ENCODE measurements at regions not wholly inside any gene's neighbourhood (a gene's known extent, or its start where the extent isn't known, plus 50 kb on each side); places are given as distances from the start of the nearest gene placed in this dataset.

- no peaks in the 10 kb centered on the region for H3K36me3 ChIP-seq
- H3K27ac ChIP-seq: no peak overlapping the region
- no peaks in the 10 kb centered on the region for H3K9me3 ChIP-seq
- intact Hi-C loops (cut with DNase I): no loop called here
- no peaks in the 10 kb centered on the region for H3K4me1 ChIP-seq
- no peak overlapping the region for H3K4me3 ChIP-seq (replicated peaks in 1 of 3)
- TF ChIP-seq CTCF (IDR thresholded peaks at IDR 0.05) (no peak), POLR2A (IDR thresholded peaks at IDR 0.05) (no peak)
- H3K27me3 ChIP-seq: no peaks in the 10 kb centered on the region
- DNase-seq: no peak
These were observed 169.4 kb downstream of the RPL10L start for GRCh38 chr14:46482200-46482599.

- TF ChIP-seq CTCF (IDR thresholded peaks at IDR 0.05): no peak
- 23% methylated on average over 3 of the region's 3 CpGs for WGBS, 2 donors
These were observed 170.8 kb downstream of the RPL10L start for GRCh38 chr14:46480817-46481216.

GRCh38 chr14:46472261-46472660 is 179.3 kb downstream of the RPL10L start:
- Histone ChIP-seq H3K36me3 (no peaks in the 10 kb centered on the region), H3K27me3 (no peaks in the 10 kb centered on the region), H3K4me3 (replicated peaks in 1 of 3) (no peak overlapping the region), H3K27ac (no peak overlapping the region), H3K9me3 (no peaks in the 10 kb centered on the region), H3K4me1 (no peaks in the 10 kb centered on the region)
- TF ChIP-seq POLR2A (IDR thresholded peaks at IDR 0.05) (no peak), CTCF (IDR thresholded peaks at IDR 0.05) (no peak)
- no peak for DNase-seq
- intact Hi-C loops (cut with DNase I): no loop called here
- 86 to 87% methylated on average over 2 of the region's 2 CpGs for WGBS, 2 donors

More at GRCh38 chr14:46480817-46481216, 170.8 kb downstream of the RPL10L start:
- Histone ChIP-seq H3K27me3 (no peaks in the 10 kb centered on the region), H3K4me1 (no peaks in the 10 kb centered on the region), H3K4me3 (replicated peaks in 1 of 3) (no peak overlapping the region), H3K9me3 (no peaks in the 10 kb centered on the region), H3K27ac (no peak overlapping the region), H3K36me3 (no peaks in the 10 kb centered on the region)
- intact Hi-C loops (cut with DNase I): no loop called here
- DNase-seq: no peak

- Histone ChIP-seq H3K27me3 (no peaks in the 10 kb centered on the region), H3K4me1 (no peaks in the 10 kb centered on the region), H3K9me3 (no peaks in the 10 kb centered on the region), H3K27ac (no peak overlapping the region), H3K4me3 (replicated peaks in 1 of 3) (no peak overlapping the region), H3K36me3 (no peaks in the 10 kb centered on the region)
- WGBS, 2 donors: 40 to 50% methylated on average over 1 of the region's 1 CpG
- DNase-seq: no peak
- TF ChIP-seq CTCF (IDR thresholded peaks at IDR 0.05) (no peak), POLR2A (IDR thresholded peaks at IDR 0.05) (no peak)
- intact Hi-C loops (cut with DNase I): no loop called here
These were observed 187.2 kb downstream of the RPL10L start for GRCh38 chr14:46464341-46464740.

GRCh38 chr14:46451800-46452199 is 199.8 kb downstream of the RPL10L start:
- H3K4me3 ChIP-seq (replicated peaks in 1 of 3): no peak overlapping the region
- no peak overlapping the region for H3K27ac ChIP-seq
- intact Hi-C loops (cut with DNase I): no loop called here
- no peaks in the 10 kb centered on the region for H3K36me3 ChIP-seq
- no peaks in the 10 kb centered on the region for H3K4me1 ChIP-seq
- no peaks in the 10 kb centered on the region for H3K9me3 ChIP-seq
- no peak for TF ChIP-seq CTCF (IDR thresholded peaks at IDR 0.05)
- no peak for TF ChIP-seq POLR2A (IDR thresholded peaks at IDR 0.05)
- no peak for DNase-seq
- WGBS, 2 donors: 88 to 98% methylated on average over 3 of the region's 3 CpGs
- no peaks in the 10 kb centered on the region for H3K27me3 ChIP-seq
